ENCODE measurements at regions not wholly inside any gene's neighbourhood (a gene's known extent, or its start where the extent isn't known, plus 50 kb on each side); places are given as distances from the start of the nearest gene placed in this dataset.
"Not testable (repeated sequence)": the region's sequence is repeated elsewhere in the genome, so short reads cannot be mapped to it uniquely, and the experiment has no call there.

DNA sequence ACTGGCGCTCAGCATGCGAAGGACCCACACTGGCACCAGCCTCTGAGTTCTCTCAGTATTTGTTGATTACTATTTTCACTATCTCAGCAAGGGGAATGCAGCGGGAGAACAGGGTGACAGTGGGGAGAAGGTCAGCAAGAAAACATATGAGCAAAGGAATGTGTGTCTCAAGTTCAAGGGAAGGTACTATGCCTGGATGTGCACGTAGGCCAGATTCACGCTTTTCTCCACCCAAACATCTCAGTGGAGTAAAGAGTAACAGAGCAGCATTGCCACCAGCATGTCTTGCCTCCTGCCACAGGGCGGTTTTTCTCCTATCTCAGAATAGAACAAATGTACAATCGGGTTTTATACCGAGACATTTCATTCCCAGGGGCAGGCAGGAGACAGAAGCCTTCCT lies 297.5 kb upstream of the MAGI2 start:
- TF ChIP-seq, protein P1, sequence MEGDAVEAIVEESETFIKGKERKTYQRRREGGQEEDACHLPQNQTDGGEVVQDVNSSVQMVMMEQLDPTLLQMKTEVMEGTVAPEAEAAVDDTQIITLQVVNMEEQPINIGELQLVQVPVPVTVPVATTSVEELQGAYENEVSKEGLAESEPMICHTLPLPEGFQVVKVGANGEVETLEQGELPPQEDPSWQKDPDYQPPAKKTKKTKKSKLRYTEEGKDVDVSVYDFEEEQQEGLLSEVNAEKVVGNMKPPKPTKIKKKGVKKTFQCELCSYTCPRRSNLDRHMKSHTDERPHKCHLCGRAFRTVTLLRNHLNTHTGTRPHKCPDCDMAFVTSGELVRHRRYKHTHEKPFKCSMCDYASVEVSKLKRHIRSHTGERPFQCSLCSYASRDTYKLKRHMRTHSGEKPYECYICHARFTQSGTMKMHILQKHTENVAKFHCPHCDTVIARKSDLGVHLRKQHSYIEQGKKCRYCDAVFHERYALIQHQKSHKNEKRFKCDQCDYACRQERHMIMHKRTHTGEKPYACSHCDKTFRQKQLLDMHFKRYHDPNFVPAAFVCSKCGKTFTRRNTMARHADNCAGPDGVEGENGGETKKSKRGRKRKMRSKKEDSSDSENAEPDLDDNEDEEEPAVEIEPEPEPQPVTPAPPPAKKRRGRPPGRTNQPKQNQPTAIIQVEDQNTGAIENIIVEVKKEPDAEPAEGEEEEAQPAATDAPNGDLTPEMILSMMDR (conservative IDR thresholded peaks at IDR 0.05; ENCODE audit: low read depth, low read length) = not testable (repeated sequence)
- not testable (repeated sequence) for TF ChIP-seq EZH2 (IDR thresholded peaks at IDR 0.05; ENCODE audit: low read length, unreplicated experiment)

Data from PC-3 (cell line).